PC-3 (cell line): ENCODE measurements at regions not wholly inside any gene's neighbourhood (a gene's known extent, or its start where the extent isn't known, plus 50 kb on each side); places are given as distances from the start of the nearest gene placed in this dataset.

Experiments
- ATAC-seq: fragments of 200-7000 bp; cut with Tn5 transposase; 2 replicates; pipeline ENCODE4 v1.9.1; 2020; ENCODE audit warnings: mild to moderate bottlenecking, moderate library complexity
- BruUV-seq: library from RNA; stranded (reverse); fragments of 400-500 nt; replicated peaks from 2 replicates; lab custom pipeline; 2021; lab: Mats Ljungman, UMichigan
- CTCF ChIA-PET: fragments of 300-600 bp; sonication (Branson Sonifier 250); formaldehyde crosslinking; loops from one replicate; lab custom pipeline; 2022; ENCODE audit warnings: antibody characterized with exemption; lab: Charles Lee
- POLR2A ChIA-PET: fragments of 300-600 bp; sonication (Branson Sonifier 250); formaldehyde crosslinking; loops from one replicate; lab custom pipeline; 2022; ENCODE audit warnings: antibody characterized with exemption; ENCODE audit not compliant: unreplicated experiment; lab: Charles Lee
- DNase-seq: peaks from one replicate; pipeline ENCODE4 v3.0.0-alpha.2; 2015
- H2AFZ ChIP-seq: fragments of 300-600 bp; sonication (generic); 2 replicates; pipeline ENCODE4 v1.6.0; 2016; ENCODE audit warnings: antibody characterized with exemption, low read length
- H3F3A ChIP-seq: fragments of 300-600 bp; sonication (generic); one replicate; pipeline ENCODE4 v1.6.0; 2017; ENCODE audit warnings: antibody characterized with exemption, low read length, control low read depth, mild to moderate bottlenecking; ENCODE audit not compliant: unreplicated experiment
- H3K27ac ChIP-seq: fragments of 300-600 bp; sonication (generic); 2 replicates; pipeline ENCODE4 v1.5.1; 2016; ENCODE audit warnings: mild to moderate bottlenecking, low read length
- H3K27me3 ChIP-seq: fragments of 300-600 bp; sonication (generic); 2 replicates; pipeline ENCODE4 v1.6.1; 2016; ENCODE audit warnings: low read length, mixed read lengths
- H3K36me3 ChIP-seq: fragments of 300-600 bp; sonication (generic); 2 replicates; pipeline ENCODE4 v1.6.1; 2016; ENCODE audit warnings: low read depth, mixed run types, low read length, mixed read lengths
- H3K4me1 ChIP-seq: fragments of 300-600 bp; sonication (generic); 2 replicates; pipeline ENCODE4 v1.5.1; 2016; ENCODE audit warnings: low read length; ENCODE audit not compliant: insufficient read depth
- H3K4me2 ChIP-seq: fragments of 300-600 bp; sonication (generic); 2 replicates; pipeline ENCODE4 v1.6.0; 2016; ENCODE audit warnings: low read length
- H3K4me3 ChIP-seq: fragments of 300-600 bp; sonication (generic); 2 replicates; pipeline ENCODE4 v1.5.1; 2016; ENCODE audit warnings: mild to moderate bottlenecking, low read length, mixed read lengths
- H3K79me2 ChIP-seq: fragments of 300-600 bp; sonication (generic); 2 replicates; pipeline ENCODE4 v1.6.1; 2017; ENCODE audit warnings: low read length, mixed read lengths
- H3K9ac ChIP-seq: fragments of 300-600 bp; sonication (generic); 2 replicates; pipeline ENCODE4 v1.6.0; 2016; ENCODE audit warnings: mild to moderate bottlenecking, low read length
- H3K9me2 ChIP-seq: fragments of 300-600 bp; sonication (generic); replicated peaks from 2 replicates; pipeline ENCODE4 v1.6.1; 2016; ENCODE audit warnings: mixed run types, low read length, mixed read lengths
- H3K9me3 ChIP-seq: fragments of 300-600 bp; sonication (generic); 2 replicates; pipeline ENCODE4 v1.6.1; 2016; ENCODE audit warnings: low read length, mixed read lengths
- H4K20me1 ChIP-seq: fragments of 300-600 bp; sonication (generic); 2 replicates; pipeline ENCODE4 v1.6.1; 2016; ENCODE audit warnings: low read length, mixed read lengths
- EZH2 ChIP-seq: fragments of 300-600 bp; sonication (generic); IDR thresholded peaks from one replicate; pipeline ENCODE4 v1.6.1; 2017; ENCODE audit warnings: antibody characterized with exemption, mild to moderate bottlenecking, low read length; ENCODE audit not compliant: unreplicated experiment
- EZH2phosphoT487 ChIP-seq: fragments of 300-600 bp; sonication (generic); IDR thresholded peaks from 2 replicates; pipeline ENCODE4 v1.6.1; 2018; ENCODE audit warnings: mild to moderate bottlenecking, antibody characterized with exemption, low read length, borderline replicate concordance
- intact Hi-C: fragments of 100-400 bp; cut with micrococcal nuclease; formaldehyde crosslinking; loops from 2 replicates; pipeline ENCODE4 v1.9.0; 2023
- TF ChIP-seq, protein P1 (sequence below): fragments of 300-600 bp; sonication (generic); conservative IDR thresholded peaks from 2 replicates; pipeline ENCODE4 v1.5.1; 2017; ENCODE audit warnings: antibody characterized with exemption, low read depth, mild to moderate bottlenecking, low read length

DNA sequence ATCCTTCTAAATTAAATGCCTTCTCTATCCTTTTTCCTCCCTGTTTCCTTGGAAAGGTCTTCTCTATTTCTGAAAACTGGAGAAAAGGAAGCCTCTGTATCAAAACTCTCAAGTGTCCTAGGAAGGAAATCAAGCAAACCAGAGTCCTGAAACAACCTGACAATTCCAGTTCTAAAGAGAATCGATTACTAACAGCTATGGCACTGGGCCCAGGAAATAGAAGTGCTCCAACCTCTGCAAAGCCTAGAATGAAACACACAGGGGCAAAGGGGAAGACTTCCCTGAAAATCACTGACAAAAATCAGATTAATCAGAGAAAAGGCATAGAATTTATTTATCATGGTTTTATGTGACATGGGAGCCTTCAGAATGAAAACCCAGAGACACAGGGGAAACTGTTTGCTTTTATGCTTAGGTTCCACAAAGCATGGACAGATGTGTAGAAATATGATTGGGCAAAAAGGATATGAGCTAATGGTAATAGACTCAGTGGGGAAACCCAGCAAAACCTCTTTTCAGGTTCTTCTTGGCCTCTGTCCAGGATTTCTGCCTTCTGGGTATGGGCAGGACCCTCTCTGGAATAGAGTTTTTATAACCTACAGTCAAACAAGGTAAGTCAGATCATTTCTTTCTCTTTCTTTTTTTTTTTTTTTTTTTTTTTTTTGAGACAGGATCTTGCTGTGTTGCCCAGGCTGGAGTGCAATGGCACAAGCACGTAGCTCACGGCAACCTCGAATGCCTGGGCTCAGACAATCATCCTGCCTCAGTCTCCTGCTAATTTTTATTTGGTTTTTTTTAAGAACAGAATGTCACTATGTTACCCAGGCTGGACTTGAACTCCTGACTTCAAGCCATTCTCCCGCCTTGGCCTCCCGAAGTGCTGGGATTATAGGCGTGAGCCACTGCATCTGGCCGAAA is 91.7 kb downstream of the CD24 start:
- Histone ChIP-seq H3F3A (no peaks in the 10 kb centered on the region), H3K36me3 (no peaks in the 10 kb centered on the region), H3K4me3 (no peak overlapping the region), H3K4me1 (peaks cover 27% of the 10 kb centered on the region), H3K27ac (no peak overlapping the region), H3K9ac (no peak overlapping the region), H3K27me3 (no peaks in the 10 kb centered on the region), H3K9me3 (no peaks in the 10 kb centered on the region), H3K9me2 (no peaks in the 10 kb centered on the region), H2AFZ (no peak overlapping the region), H4K20me1 (no peaks in the 10 kb centered on the region), H3K79me2 (no peaks in the 10 kb centered on the region), H3K4me2 (peak overlapping the region; percentile 33; the same call in 1 of the 2 replicates)
- ChIA-PET POLR2A (no interaction called here), CTCF (interaction anchor here (0.5 kb wide), 1 partner anchor 197 kb away, joined by 5 read pairs; no protein-coding TSS in a partner anchor)
- TF ChIP-seq EZH2, result no peak
- no peak for TF ChIP-seq EZH2phosphoT487
- TF ChIP-seq, protein P1, sequence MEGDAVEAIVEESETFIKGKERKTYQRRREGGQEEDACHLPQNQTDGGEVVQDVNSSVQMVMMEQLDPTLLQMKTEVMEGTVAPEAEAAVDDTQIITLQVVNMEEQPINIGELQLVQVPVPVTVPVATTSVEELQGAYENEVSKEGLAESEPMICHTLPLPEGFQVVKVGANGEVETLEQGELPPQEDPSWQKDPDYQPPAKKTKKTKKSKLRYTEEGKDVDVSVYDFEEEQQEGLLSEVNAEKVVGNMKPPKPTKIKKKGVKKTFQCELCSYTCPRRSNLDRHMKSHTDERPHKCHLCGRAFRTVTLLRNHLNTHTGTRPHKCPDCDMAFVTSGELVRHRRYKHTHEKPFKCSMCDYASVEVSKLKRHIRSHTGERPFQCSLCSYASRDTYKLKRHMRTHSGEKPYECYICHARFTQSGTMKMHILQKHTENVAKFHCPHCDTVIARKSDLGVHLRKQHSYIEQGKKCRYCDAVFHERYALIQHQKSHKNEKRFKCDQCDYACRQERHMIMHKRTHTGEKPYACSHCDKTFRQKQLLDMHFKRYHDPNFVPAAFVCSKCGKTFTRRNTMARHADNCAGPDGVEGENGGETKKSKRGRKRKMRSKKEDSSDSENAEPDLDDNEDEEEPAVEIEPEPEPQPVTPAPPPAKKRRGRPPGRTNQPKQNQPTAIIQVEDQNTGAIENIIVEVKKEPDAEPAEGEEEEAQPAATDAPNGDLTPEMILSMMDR, result no peak
- intact Hi-C loops, result no loop called here
- no TSS peak for BruUV-seq
- no peak for ATAC-seq
- DNase-seq, result peak; percentile 33

DNA sequence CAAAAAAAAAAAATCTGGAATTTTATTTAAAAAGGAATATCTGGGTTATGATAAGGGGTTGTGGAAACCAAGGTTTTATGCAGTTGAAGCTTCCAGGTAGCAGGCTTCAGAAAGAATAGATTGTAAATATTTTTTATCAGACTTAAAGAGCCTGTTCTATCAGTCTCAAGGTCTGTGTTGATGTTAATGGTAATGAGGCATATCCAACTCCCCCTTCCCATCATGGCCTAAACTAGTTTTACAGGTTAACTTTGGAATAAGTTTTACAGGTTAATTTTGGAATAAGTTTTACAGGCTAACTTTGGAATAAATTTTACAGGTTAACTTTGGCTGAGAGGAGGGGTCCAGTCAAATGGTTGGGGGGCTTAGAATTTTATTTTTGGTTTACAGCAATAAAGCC is 92.4 kb downstream of the CD24 start:
- peak; percentile 15 for DNase-seq
- Histone ChIP-seq H4K20me1 (no peaks in the 10 kb centered on the region), H3K79me2 (no peaks in the 10 kb centered on the region), H3K9ac (no peak overlapping the region), H3K4me3 (no peak overlapping the region), H3K9me2 (no peaks in the 10 kb centered on the region), H3K36me3 (no peaks in the 10 kb centered on the region), H3K4me2 (peak overlapping the region; percentile 33; the same call in 1 of the 2 replicates), H3F3A (no peaks in the 10 kb centered on the region), H3K4me1 (peaks cover 21% of the 10 kb centered on the region), H3K27me3 (no peaks in the 10 kb centered on the region), H3K27ac (no peak overlapping the region), H3K9me3 (no peaks in the 10 kb centered on the region), H2AFZ (no peak overlapping the region)
- no TSS peak for BruUV-seq
- CTCF ChIA-PET, result no interaction called here
- no peak for ATAC-seq
- TF ChIP-seq, protein P1, result no peak
- no peak for TF ChIP-seq EZH2
- POLR2A ChIA-PET, result no interaction called here
- intact Hi-C loops, result no loop called here

DNA sequence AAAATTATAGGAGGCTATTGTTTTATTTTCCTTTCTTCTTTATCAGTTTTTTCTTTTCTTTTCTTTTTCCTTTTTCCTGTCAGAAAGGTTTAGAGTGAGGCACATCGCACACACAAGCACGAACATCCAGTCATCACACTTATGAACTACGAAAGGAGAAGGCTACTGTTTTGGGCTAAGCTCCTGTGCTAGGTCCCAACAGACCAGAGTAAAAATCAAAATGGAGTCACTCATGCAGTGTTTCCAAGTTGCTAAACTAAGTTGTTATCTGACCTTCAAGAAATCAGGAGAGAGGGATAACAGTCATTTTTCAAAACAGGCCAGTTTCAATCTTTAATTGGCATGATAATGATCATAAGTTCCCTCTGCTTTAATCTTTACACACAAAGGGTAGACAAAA is 93.6 kb downstream of the CD24 start:
- Histone ChIP-seq H3K9me3 (no peaks in the 10 kb centered on the region), H3K27ac (no peak overlapping the region), H3K36me3 (no peaks in the 10 kb centered on the region), H3K9me2 (no peaks in the 10 kb centered on the region), H3F3A (no peaks in the 10 kb centered on the region), H3K4me3 (no peak overlapping the region), H2AFZ (no peak overlapping the region), H3K4me2 (no peak overlapping the region), H3K27me3 (no peaks in the 10 kb centered on the region), H4K20me1 (no peaks in the 10 kb centered on the region), H3K79me2 (no peaks in the 10 kb centered on the region), H3K9ac (no peak overlapping the region), H3K4me1 (peaks cover 9% of the 10 kb centered on the region)
- POLR2A ChIA-PET, result no interaction called here
- no TSS peak for BruUV-seq
- ATAC-seq (no peak), DNase-seq (no peak)
- CTCF ChIA-PET, result no interaction called here
- TF ChIP-seq EZH2phosphoT487 (no peak), EZH2 (no peak)
- TF ChIP-seq, protein P1, result no peak
- intact Hi-C loops, result no loop called here
